GM21390 (cell line): ENCODE measurements at regions not wholly inside any gene's neighbourhood (a gene's known extent, or its start where the extent isn't known, plus 50 kb on each side); places are given as distances from the start of the nearest gene placed in this dataset.

ENCODE experiments used
- ATAC-seq: cut with Tn5 transposase; IDR thresholded peaks from one replicate; pipeline ENCODE4 v1.9.1; 2021; ENCODE audit not compliant: unreplicated experiment

GRCh38 chr5:107266100-107266499 lies 404.6 kb downstream of the EFNA5 start:
- ATAC-seq = no peak

- no peak for ATAC-seq
These were observed 405.5 kb downstream of the EFNA5 start for GRCh38 chr5:107265193-107265592.

GRCh38 chr5:107263387-107264018 lies 407.2 kb downstream of the EFNA5 start:
- ATAC-seq = peak; percentile 83

GRCh38 chr5:107257885-107258520 lies 412.7 kb downstream of the EFNA5 start:
- no peak for ATAC-seq

GRCh38 chr5:107254902-107255234 lies 415.9 kb downstream of the EFNA5 start:
- ATAC-seq = no peak

GRCh38 chr5:107254214-107254901 lies 416.4 kb downstream of the EFNA5 start:
- ATAC-seq = no peak

GRCh38 chr5:107253246-107253645 lies 417.5 kb downstream of the EFNA5 start:
- no peak for ATAC-seq

- ATAC-seq = no peak
These were observed 419.6 kb downstream of the EFNA5 start for GRCh38 chr5:107251151-107251550.

GRCh38 chr5:107248066-107248695 lies 422.6 kb downstream of the EFNA5 start:
- ATAC-seq = no peak

GRCh38 chr5:107247427-107247826 lies 423.3 kb downstream of the EFNA5 start:
- no peak for ATAC-seq

GRCh38 chr5:107243220-107243579 lies 427.5 kb downstream of the EFNA5 start:
- no peak for ATAC-seq

GRCh38 chr5:107242411-107243219 lies 428.1 kb downstream of the EFNA5 start:
- ATAC-seq = no peak

GRCh38 chr5:107241841-107242240 lies 428.9 kb downstream of the EFNA5 start:
- ATAC-seq = no peak

- no peak for ATAC-seq
These were observed 435.6 kb downstream of the EFNA5 start for GRCh38 chr5:107235167-107235566.

- no peak for ATAC-seq
These were observed 437.9 kb downstream of the EFNA5 start for GRCh38 chr5:107232788-107233187.

- no peak for ATAC-seq
These were observed 438.4 kb downstream of the EFNA5 start for GRCh38 chr5:107232293-107232692.

GRCh38 chr5:107231191-107231590 lies 439.5 kb downstream of the EFNA5 start:
- ATAC-seq = no peak

- ATAC-seq = no peak
These were observed 440.4 kb downstream of the EFNA5 start for GRCh38 chr5:107230367-107230766.

GRCh38 chr5:107228226-107228625 lies 442.5 kb downstream of the EFNA5 start:
- no peak for ATAC-seq

GRCh38 chr5:107224272-107224671 lies 446.5 kb downstream of the EFNA5 start:
- ATAC-seq = no peak

GRCh38 chr5:107223066-107223465 lies 447.7 kb downstream of the EFNA5 start:
- no peak for ATAC-seq
